GM19023 (cell line): ENCODE measurements at regions not wholly inside any gene's neighbourhood (a gene's known extent, or its start where the extent isn't known, plus 50 kb on each side); places are given as distances from the start of the nearest gene placed in this dataset.

Experiments used
- ATAC-seq: cut with Tn5 transposase; IDR thresholded peaks from one replicate; pipeline ENCODE4 v1.9.1; 2021; ENCODE audit warnings: mild to moderate bottlenecking, moderate library complexity; ENCODE audit not compliant: unreplicated experiment

DNA sequence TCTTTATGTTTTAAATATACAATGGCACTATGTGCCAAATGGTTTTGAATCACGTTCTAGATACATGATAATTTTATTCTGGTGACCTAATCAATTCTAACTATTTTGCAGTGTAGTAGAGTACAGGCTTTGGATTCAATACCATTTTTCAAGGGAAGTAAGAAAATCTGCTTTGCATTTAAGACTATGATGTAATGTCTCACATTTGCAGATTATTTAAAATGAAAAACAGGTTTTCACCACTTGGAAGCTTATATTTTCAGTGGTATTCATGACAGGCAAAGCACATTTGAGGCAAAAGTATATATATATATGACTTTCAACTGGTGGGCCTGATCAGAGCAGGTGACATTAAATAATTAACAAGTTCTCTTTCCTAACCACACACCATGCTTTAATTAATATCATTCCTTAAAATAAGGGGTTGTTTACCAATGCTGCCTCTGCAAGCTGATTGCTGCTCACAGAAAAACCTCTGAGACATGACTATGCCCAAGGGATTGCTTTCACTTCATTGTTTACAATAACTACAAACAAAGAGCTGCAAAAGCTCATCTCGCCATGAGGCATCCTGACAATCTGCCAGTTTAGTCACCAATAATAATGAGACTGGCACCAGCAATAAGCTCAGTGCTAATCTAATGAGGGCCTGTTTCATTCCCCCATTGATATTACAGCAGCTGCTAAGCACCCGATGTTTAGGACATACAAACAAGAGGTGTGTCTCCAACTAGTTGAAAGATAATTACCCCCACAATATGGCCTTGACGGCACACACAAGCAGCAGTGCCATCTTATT, 1176.0 kb upstream of the GJE1 start:
- ATAC-seq: no peak

GRCh38 chr6:140940251-140940925, 1192.3 kb upstream of the GJE1 start:
- no peak for ATAC-seq

GRCh38 chr6:140932909-140933308, 1199.8 kb upstream of the GJE1 start:
- ATAC-seq: no peak

- no peak for ATAC-seq
Measured at GRCh38 chr6:140931581-140931980, 1201.1 kb upstream of the GJE1 start.

GRCh38 chr6:140929121-140929520, 1203.6 kb upstream of the GJE1 start:
- no peak for ATAC-seq

DNA sequence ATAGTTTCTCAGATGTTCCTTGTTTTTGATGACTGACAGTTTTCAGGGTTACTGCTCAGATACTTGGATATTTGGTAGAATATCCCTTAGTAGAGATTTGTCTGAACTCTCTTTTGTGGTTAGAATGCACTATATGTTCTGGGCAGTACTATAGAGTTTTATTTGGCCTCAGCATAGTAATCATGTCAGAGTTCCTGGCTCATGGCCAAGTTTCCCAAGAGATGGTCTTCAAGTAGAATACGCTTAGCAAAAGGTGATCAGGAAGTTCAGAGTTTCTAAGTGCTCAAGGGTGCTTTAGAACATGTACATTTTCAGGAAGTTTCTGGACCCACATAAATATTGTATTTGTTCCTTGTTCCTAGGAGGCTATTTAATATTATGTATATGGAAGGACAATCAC, 1209.7 kb upstream of the GJE1 start:
- ATAC-seq: no peak

DNA sequence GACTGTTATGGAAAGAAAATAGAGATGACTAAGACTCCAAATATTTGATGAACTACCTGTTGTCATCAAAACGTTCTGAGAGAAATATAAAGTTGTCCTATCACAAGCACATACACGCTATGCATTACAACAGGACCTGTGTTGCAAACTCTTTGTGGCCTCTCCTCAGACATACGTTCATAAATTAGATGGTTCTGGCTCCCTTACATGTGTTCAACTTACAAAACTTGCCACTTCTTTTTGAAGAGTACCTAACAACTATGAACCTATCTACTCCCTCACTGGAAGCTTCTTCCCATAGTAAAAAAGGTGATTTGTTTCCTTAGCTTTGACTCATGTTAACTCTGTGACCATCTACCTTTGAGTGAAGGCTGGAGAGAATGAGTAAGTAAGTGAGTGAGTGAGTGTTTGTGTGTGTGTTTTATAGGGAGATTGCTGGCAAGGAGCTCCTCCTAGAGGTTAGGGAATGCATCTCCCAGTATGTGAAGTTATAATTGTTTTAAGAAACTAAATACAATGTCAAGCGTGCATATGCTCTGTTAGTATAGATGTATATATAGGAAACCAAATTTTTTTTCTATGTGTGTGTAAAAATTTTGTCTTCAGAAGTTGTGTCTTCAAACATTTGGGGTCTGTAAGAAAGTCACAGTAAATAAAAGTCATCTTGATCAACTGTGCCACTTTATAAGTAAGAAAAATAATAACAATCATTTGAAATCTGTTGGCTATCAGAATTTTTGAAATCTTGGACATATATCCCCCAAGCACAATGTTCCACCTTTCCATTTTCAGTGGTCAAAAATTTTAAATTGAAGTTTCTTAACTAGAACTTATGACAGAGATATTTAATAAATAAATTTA, 1211.1 kb upstream of the GJE1 start:
- peak; percentile 65 for ATAC-seq

GRCh38 chr6:140917911-140918310, 1214.8 kb upstream of the GJE1 start:
- ATAC-seq: no peak

GRCh38 chr6:140915551-140915950, 1217.2 kb upstream of the GJE1 start:
- no peak for ATAC-seq

DNA sequence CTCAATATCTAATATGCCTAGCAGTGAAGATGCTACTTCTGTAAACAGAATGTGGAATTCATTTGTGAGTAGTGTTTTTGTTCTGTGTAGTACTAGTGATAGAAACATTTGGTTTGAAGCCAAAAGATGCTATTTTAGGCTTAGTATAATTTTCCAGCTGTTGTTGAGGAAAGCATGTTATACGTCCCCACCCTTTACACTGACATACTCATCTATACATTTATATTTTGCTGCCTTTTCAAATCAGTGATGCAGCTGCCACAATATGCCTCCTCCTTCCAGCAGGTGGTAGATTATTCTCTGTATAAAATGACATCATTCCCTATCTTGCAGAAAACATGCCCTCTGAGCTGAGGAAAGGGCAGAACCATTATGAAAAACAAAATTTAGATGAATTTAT, 1217.6 kb upstream of the GJE1 start:
- ATAC-seq: no peak

- ATAC-seq: no peak
Measured at GRCh38 chr6:140912686-140913085, 1220.0 kb upstream of the GJE1 start.

- no peak for ATAC-seq
Measured at GRCh38 chr6:140909625-140910024, 1223.1 kb upstream of the GJE1 start.

GRCh38 chr6:140909156-140909555, 1223.6 kb upstream of the GJE1 start:
- ATAC-seq: no peak

DNA sequence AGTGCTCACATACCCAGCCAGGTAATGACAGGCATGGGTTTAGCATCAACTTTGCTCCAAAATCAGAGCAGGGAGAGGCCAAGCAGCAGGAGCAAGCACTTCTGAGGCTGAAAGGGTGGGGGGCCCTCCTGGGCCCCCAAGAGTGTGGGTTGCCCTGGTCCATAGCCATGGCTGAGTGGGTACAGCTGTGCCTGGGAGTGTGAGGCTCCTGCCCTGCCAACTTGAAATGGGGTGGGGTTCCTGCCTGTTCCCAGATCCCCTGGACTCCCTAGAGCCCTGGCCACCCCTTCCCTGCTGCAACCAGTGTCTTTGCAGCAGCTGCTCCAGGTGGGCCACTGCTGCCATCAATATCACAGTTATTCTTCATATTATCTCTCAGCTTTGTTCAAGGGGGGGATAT, 1224.2 kb upstream of the GJE1 start:
- no peak for ATAC-seq

DNA sequence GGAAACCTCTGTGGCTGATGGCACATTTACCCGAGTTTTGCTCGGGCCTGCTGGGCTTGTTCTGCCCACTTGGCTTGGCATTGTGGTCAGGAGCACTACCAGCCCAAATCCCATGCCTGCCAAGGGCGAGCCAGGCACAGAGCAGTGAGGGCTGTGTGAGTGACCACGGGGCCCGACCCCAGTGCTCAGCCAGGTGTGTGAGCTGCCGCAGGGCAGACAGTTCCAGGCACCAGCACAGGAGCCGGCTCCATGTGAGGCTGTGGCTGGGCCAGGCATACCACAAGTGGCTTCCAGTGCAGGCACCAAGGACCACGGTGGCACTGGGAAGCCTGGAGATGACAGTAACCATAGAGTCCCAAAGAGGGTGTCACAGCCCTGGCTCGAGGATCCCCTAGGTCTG, 1225.5 kb upstream of the GJE1 start:
- ATAC-seq: no peak

- no peak for ATAC-seq
Measured at GRCh38 chr6:140905724-140906123, 1227.0 kb upstream of the GJE1 start.

DNA sequence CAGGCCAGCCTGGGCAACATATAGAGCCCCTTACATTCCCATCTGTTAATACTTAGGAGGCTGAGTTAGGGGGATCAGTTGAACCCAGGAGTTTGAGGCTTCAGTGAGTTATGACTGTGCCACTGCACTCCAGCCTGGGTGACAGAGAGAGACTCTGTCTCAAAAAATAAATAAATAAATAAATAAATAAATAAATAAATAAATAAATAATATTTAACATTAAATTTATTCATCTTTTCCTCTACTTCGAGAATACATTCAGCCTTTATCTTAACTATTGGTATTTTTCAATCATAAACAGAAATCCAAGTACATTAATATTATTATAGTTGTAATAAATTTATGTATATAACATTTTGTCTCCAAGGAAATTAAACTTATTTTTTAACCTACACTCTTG, 1227.7 kb upstream of the GJE1 start:
- ATAC-seq: no peak

GRCh38 chr6:140897804-140898573, 1234.7 kb upstream of the GJE1 start:
- ATAC-seq: no peak

- ATAC-seq: no peak
Measured at GRCh38 chr6:140897349-140897748, 1235.4 kb upstream of the GJE1 start.

DNA sequence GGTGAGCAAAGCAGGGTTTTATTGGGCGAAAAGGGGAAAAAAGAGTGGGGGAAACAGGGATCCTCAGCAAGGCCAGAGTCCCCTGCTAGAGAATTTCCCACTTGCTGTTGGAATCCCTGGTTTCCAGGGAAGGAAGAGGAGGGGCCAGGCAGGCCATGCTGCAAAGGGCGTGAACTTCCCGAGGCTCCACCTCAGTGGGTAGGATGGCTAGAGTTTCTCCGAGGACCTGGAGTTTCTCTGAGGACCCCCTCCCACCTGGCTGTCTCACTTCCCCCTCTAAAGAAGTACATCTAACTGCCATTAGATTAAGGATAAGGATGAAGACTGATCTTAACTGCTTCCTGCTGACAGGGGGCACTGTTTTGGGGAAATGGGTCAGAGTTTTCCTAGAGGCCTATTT, 1239.3 kb upstream of the GJE1 start:
- no peak for ATAC-seq

DNA sequence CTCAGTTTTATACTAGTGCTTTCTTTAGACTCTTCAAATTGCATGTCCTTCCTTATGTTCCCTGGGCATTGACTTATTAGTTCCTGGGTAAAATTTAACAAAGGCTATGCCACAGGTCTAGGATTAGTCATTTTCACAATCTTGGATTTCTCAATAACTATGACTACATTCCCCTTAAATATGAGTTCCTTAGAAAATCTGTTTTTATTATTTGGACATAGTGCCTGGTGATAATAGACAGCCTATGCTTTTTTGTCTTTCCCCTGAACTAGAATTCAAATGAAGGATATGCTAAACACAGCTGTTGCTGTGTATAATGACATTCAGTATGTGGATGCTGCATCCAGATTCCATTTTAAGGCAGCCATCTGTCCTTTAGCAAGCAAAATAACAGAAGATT, 1252.8 kb upstream of the GJE1 start:
- no peak for ATAC-seq
